Neuronal stem cell (in vitro differentiated cells): ENCODE measurements at regions not wholly inside any gene's neighbourhood (a gene's known extent, or its start where the extent isn't known, plus 50 kb on each side); places are given as distances from the start of the nearest gene placed in this dataset.

Experiments
- DNase-seq: peaks from one replicate; pipeline ENCODE4 v3.0.0-alpha.2; 2013; ENCODE audit warnings: low spot score
- H2AFZ ChIP-seq: one replicate; pipeline ENCODE4 v1.6.1; 2013; ENCODE audit warnings: mild to moderate bottlenecking, low read length, inconsistent platforms
- H2AK5ac ChIP-seq: 2 replicates; pipeline ENCODE4 v1.6.1; 2013; ENCODE audit warnings: low read depth, mild to moderate bottlenecking, inconsistent platforms, low read length, moderate library complexity, mixed read lengths
- H2BK120ac ChIP-seq: 2 replicates; pipeline ENCODE4 v1.6.1; 2013; ENCODE audit warnings: low read depth, mild to moderate bottlenecking, inconsistent platforms, low read length, moderate library complexity, mixed read lengths
- H2BK12ac ChIP-seq: one replicate; pipeline ENCODE4 v1.6.1; 2013; ENCODE audit warnings: low read length, inconsistent platforms
- H2BK15ac ChIP-seq: 2 replicates; pipeline ENCODE4 v1.6.1; 2013; ENCODE audit warnings: mild to moderate bottlenecking, low read length, inconsistent platforms, mixed read lengths
- H2BK5ac ChIP-seq: one replicate; pipeline ENCODE4 v1.6.1; 2013; ENCODE audit warnings: inconsistent platforms, mild to moderate bottlenecking, low read length, moderate library complexity
- H3K14ac ChIP-seq: one replicate; pipeline ENCODE4 v1.6.1; 2013; ENCODE audit warnings: low read length, inconsistent platforms
- H3K18ac ChIP-seq: 2 replicates; pipeline ENCODE4 v1.6.1; 2013; ENCODE audit warnings: low read length, inconsistent platforms
- H3K23ac ChIP-seq: 2 replicates; pipeline ENCODE4 v1.6.1; 2013; ENCODE audit warnings: low read depth, mild to moderate bottlenecking, mixed read lengths, low read length, inconsistent platforms; ENCODE audit not compliant: poor library complexity
- H3K27ac ChIP-seq: replicated peaks from 3 replicates; pipeline ENCODE4 v1.5.1; 2013; ENCODE audit warnings: low read length, inconsistent platforms
- H3K27me3 ChIP-seq, 3 experiments: 2 replicates each; pipeline ENCODE4 v1.6.1; 2013; ENCODE audit warnings: low read length in 3 of 3, mild to moderate bottlenecking in 2 of 3, inconsistent platforms in 1 of 3, low read depth in 1 of 3, mixed read lengths in 1 of 3, moderate library complexity in 1 of 3; ENCODE audit not compliant: control insufficient read depth in 3 of 3, insufficient read depth in 3 of 3
- H3K36me3 ChIP-seq, 2 donors: replicated peaks in 1 of 2; 2 replicates each; pipeline ENCODE4 v1.6.1; 2013; ENCODE audit warnings: low read length in 2 of 2; ENCODE audit not compliant: control insufficient read depth in 2 of 2, insufficient read depth in 2 of 2
- H3K4ac ChIP-seq: 2 replicates; pipeline ENCODE4 v1.6.1; 2013; ENCODE audit warnings: inconsistent platforms, mild to moderate bottlenecking, low read length, moderate library complexity
- H3K4me1 ChIP-seq, 2 donors: 1 replicate in 1 of 2; 2 replicates in 1 of 2; pipeline ENCODE4 v1.6.1; 2013; ENCODE audit warnings: low read length in 2 of 2, low read depth in 1 of 2; ENCODE audit not compliant: control insufficient read depth in 2 of 2, insufficient read depth in 1 of 2
- H3K4me2 ChIP-seq: one replicate; pipeline ENCODE4 v1.6.1; 2013; ENCODE audit warnings: mild to moderate bottlenecking, low read length, inconsistent platforms; ENCODE audit not compliant: insufficient read depth, poor library complexity, severe bottlenecking
- H3K4me3 ChIP-seq, 2 donors: 2 replicates each; pipeline ENCODE4 v1.5.1; 2013; ENCODE audit warnings: low read length in 2 of 2, mild to moderate bottlenecking in 2 of 2, inconsistent platforms in 1 of 2, moderate library complexity in 1 of 2
- H3K79me1 ChIP-seq: one replicate; pipeline ENCODE4 v1.6.1; 2013; ENCODE audit warnings: low read depth, mild to moderate bottlenecking, inconsistent platforms, low read length, moderate library complexity
- H3K9ac ChIP-seq: one replicate; pipeline ENCODE4 v1.6.1; 2013; ENCODE audit warnings: mild to moderate bottlenecking, low read depth, low read length, inconsistent platforms; ENCODE audit not compliant: poor library complexity
- H3K9me3 ChIP-seq, 2 donors: replicated peaks in 1 of 2; 2 replicates each; pipeline versions ENCODE3 to v1.6.1; 2013; ENCODE audit warnings: low read length in 2 of 2, mild to moderate bottlenecking in 2 of 2, inconsistent platforms in 1 of 2, low read depth in 1 of 2, mixed read lengths in 1 of 2, moderate library complexity in 1 of 2; ENCODE audit not compliant: control insufficient read depth in 2 of 2, insufficient read depth in 1 of 2
- H4K8ac ChIP-seq: one replicate; pipeline ENCODE4 v1.6.1; 2013; ENCODE audit warnings: low read depth, mild to moderate bottlenecking, inconsistent platforms, low read length, moderate library complexity
- H4K91ac ChIP-seq: one replicate; pipeline ENCODE4 v1.6.1; 2013; ENCODE audit warnings: low read length, low read depth, mild to moderate bottlenecking, inconsistent platforms; ENCODE audit not compliant: poor library complexity
- WGBS, 2 donors: extraction: QIAGEN DNeasy Blood & Tissue Kit; methylation state at CpG; one replicate each; pipeline ENCODE4 v1.1.7; 2013; ENCODE audit warnings: missing lambda C conversion rate in 2 of 2, mixed read lengths in 1 of 2; ENCODE audit not compliant: insufficient read length in 2 of 2, insufficient replicate concordance in 1 of 2; ENCODE audit errors: extremely low coverage in 2 of 2; 5-methylcytosine and 5-hydroxymethylcytosine counted together

- no peak overlapping the region for H3K18ac ChIP-seq
- no peak overlapping the region for H3K27ac ChIP-seq
- H3K9me3 ChIP-seq = no peaks in the 10 kb centered on the region
- no peak overlapping the region for H2BK120ac ChIP-seq
- H4K91ac ChIP-seq = no peak overlapping the region
- H3K9ac ChIP-seq = no peak overlapping the region
- H2BK5ac ChIP-seq = no peak overlapping the region
- H3K79me1 ChIP-seq = no peaks in the 10 kb centered on the region
- no peaks in the 10 kb centered on the region for H3K27me3 ChIP-seq
- no CpG with 5 or more reads among the region's 4 CpGs for WGBS, 2 donors
- no peak overlapping the region for H3K23ac ChIP-seq
- no peak overlapping the region for H2AK5ac ChIP-seq
- no peak overlapping the region for H3K14ac ChIP-seq
- no peak overlapping the region for H2BK15ac ChIP-seq
- no peak overlapping the region for H3K4me2 ChIP-seq
- DNase-seq = no peak
- H2AFZ ChIP-seq = no peak overlapping the region
- H2BK12ac ChIP-seq = no peak overlapping the region
- no peak overlapping the region for H3K4ac ChIP-seq
- H3K4me3 ChIP-seq = no peak overlapping the region
- peaks cover 0 to under 1% of the 10 kb centered on the region in 2 donors for H3K4me1 ChIP-seq
- no peaks in the 10 kb centered on the region for H3K36me3 ChIP-seq
- H4K8ac ChIP-seq = no peak overlapping the region
These were observed 395.0 kb downstream of the FOXG1 start for GRCh38 chr14:29161593-29161992.

- Histone ChIP-seq H3K23ac (no peak overlapping the region), H3K9ac (no peak overlapping the region), H3K79me1 (no peaks in the 10 kb centered on the region), H3K4me2 (no peak overlapping the region), H2BK120ac (no peak overlapping the region), H3K14ac (no peak overlapping the region), H2BK12ac (no peak overlapping the region), H3K27ac (no peak overlapping the region), H4K91ac (no peak overlapping the region), H2BK15ac (no peak overlapping the region), H3K4ac (no peak overlapping the region), H3K9me3 (no peaks in the 10 kb centered on the region), H2AFZ (no peak overlapping the region), H3K4me1 (peaks cover 0 to 2% of the 10 kb centered on the region in 2 donors), H3K18ac (no peak overlapping the region), H2AK5ac (no peak overlapping the region), H2BK5ac (no peak overlapping the region), H3K36me3 (no peaks in the 10 kb centered on the region), H4K8ac (no peak overlapping the region), H3K4me3 (no peak overlapping the region), H3K27me3 (no peaks in the 10 kb centered on the region)
- no peak for DNase-seq
- WGBS, 2 donors = no CpG with 5 or more reads among the region's 2 CpGs
These were observed 396.5 kb downstream of the FOXG1 start for GRCh38 chr14:29163109-29163508.

- no peak overlapping the region for H2BK120ac ChIP-seq
- no peak overlapping the region for H3K27ac ChIP-seq
- no CpG with 5 or more reads among the region's 1 CpG for WGBS, 2 donors
- no peaks in the 10 kb centered on the region for H3K27me3 ChIP-seq
- H3K18ac ChIP-seq = no peak overlapping the region
- H2AFZ ChIP-seq = no peak overlapping the region
- DNase-seq = no peak
- no peak overlapping the region for H2BK5ac ChIP-seq
- peaks cover 0 to 6% of the 10 kb centered on the region in 2 donors for H3K9me3 ChIP-seq
- H2BK12ac ChIP-seq = no peak overlapping the region
- peaks cover 0 to 2% of the 10 kb centered on the region in 2 donors for H3K4me1 ChIP-seq
- no peak overlapping the region for H4K91ac ChIP-seq
- H2BK15ac ChIP-seq = no peak overlapping the region
- H3K79me1 ChIP-seq = no peaks in the 10 kb centered on the region
- no peak overlapping the region for H3K4me3 ChIP-seq
- H3K23ac ChIP-seq = no peak overlapping the region
- H2AK5ac ChIP-seq = no peak overlapping the region
- H3K36me3 ChIP-seq = no peaks in the 10 kb centered on the region
- H3K4ac ChIP-seq = no peak overlapping the region
- no peak overlapping the region for H3K14ac ChIP-seq
- no peak overlapping the region for H3K9ac ChIP-seq
- H4K8ac ChIP-seq = no peak overlapping the region
- H3K4me2 ChIP-seq = no peak overlapping the region
These were observed 398.8 kb downstream of the FOXG1 start for GRCh38 chr14:29165431-29165830.

- Histone ChIP-seq H3K4me3 (no peak overlapping the region), H4K8ac (no peak overlapping the region), H3K14ac (no peak overlapping the region), H2BK120ac (no peak overlapping the region), H3K4me2 (no peak overlapping the region), H4K91ac (no peak overlapping the region), H3K79me1 (no peaks in the 10 kb centered on the region), H3K4me1 (peaks cover 0 to 2% of the 10 kb centered on the region in 2 donors), H3K23ac (no peak overlapping the region), H3K27me3 (no peaks in the 10 kb centered on the region), H3K36me3 (no peaks in the 10 kb centered on the region), H3K4ac (no peak overlapping the region), H2AFZ (no peak overlapping the region), H3K9me3 (peaks cover 0 to 6% of the 10 kb centered on the region in 2 donors), H2BK15ac (no peak overlapping the region), H2BK5ac (no peak overlapping the region), H3K27ac (no peak overlapping the region), H2AK5ac (no peak overlapping the region), H3K18ac (no peak overlapping the region), H2BK12ac (no peak overlapping the region), H3K9ac (no peak overlapping the region)
- DNase-seq = no peak
- no CpG with 5 or more reads among the region's 1 CpG for WGBS, 2 donors
These were observed 399.9 kb downstream of the FOXG1 start for GRCh38 chr14:29166507-29166906.
